ENCODE measurements at regions not wholly inside any gene's neighbourhood (a gene's known extent, or its start where the extent isn't known, plus 50 kb on each side); places are given as distances from the start of the nearest gene placed in this dataset.

- TF ChIP-seq CTCF (IDR thresholded peaks at IDR 0.05; ENCODE audit: low read depth, low read length, missing input control): no peak
- TF ChIP-seq SP1 (IDR thresholded peaks at IDR 0.05): no peak
- no peak for TF ChIP-seq RAD21 (IDR thresholded peaks at IDR 0.05)
- no peak for TF ChIP-seq ATF3 (IDR thresholded peaks at IDR 0.05)
- TF ChIP-seq GABPA (IDR thresholded peaks at IDR 0.05 in 1 of 2, conservative IDR thresholded peaks at IDR 0.05 in 1 of 2): no peak
- no peak for TF ChIP-seq REST (IDR thresholded peaks at IDR 0.05)
- no peak for TF ChIP-seq HNF4G (IDR thresholded peaks at IDR 0.05)
- TF ChIP-seq ZBTB33 (IDR thresholded peaks at IDR 0.05): no peak
- TF ChIP-seq MAX (IDR thresholded peaks at IDR 0.05): no peak
- no peak for TF ChIP-seq EGR1 (IDR thresholded peaks at IDR 0.05; ENCODE audit: low read depth in 2 of 2)
Observed at GRCh38 chr7:136063326-136063666, 86.1 kb upstream of the MTPN start.

Data from liver (tissue), 3 donors.